ENCODE measurements at regions not wholly inside any gene's neighbourhood (a gene's known extent, or its start where the extent isn't known, plus 50 kb on each side); places are given as distances from the start of the nearest gene placed in this dataset.

DNA sequence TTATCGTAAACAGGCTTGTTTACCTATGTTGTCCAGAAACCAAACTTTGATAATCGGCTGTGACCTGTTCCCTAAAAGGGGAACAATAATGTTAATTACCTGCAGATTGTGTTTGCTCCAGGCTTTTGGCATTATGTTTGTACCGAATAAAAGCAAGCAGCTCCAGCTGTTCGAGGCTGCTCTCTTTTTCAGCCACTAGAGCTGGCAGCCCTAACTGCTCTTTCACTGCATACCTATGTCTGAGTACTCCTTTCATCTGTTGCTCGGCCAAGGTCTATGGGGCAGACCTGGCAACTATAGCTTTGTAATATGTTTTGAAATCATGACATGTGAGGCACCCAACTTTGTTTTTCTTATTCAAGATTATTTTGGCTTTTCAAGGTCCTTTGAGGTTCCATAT lies 77.8 kb upstream of the EHBP1 start:
- ATAC-seq (no peak), DNase-seq (ENCODE audit: low read depth, low spot score) (no peak), FAIRE-seq (no peak)
- no peaks in the 10 kb centered on the region for H3K27me3 ChIP-seq (replicated peaks in 1 of 2; ENCODE audit: control insufficient read depth in 2 of 2, insufficient read depth in 2 of 2, low read length in 1 of 2)
- BruUV-seq (replicated peaks): no TSS peak
- no peak overlapping the region for H2AFZ ChIP-seq (ENCODE audit: control insufficient read depth, low read depth, low read length)
- RAD21 ChIA-PET (ENCODE audit: unreplicated experiment): interaction anchor here (1.5 kb wide), 1 partner anchor 28 kb away, joined by 3 read pairs; no protein-coding TSS in a partner anchor
- H3K9ac ChIP-seq (ENCODE audit: control insufficient read depth, insufficient read depth, low read length): no peak overlapping the region
- no peak overlapping the region for H3K4me2 ChIP-seq (ENCODE audit: control insufficient read depth, insufficient read depth)
- SMC1A ChIA-PET (ENCODE audit: uncharacterized antibody, unreplicated experiment): interaction anchor here (1.2 to 1.4 kb wide), 2 partner anchors 16 to 148 kb away, joined by 4 read pairs; no protein-coding TSS in a partner anchor
- CTCF ChIA-PET: no interaction called here
- no peaks in the 10 kb centered on the region for H3K9me3 ChIP-seq (replicated peaks; ENCODE audit: control insufficient read depth, insufficient read depth, low read length)
- 75% methylated on average over 5 of the region's 5 CpGs for WGBS (ENCODE audit: insufficient coverage, insufficient replicate concordance, low lambda C conversion rate, missing lambda C conversion rate)
- no peaks in the 10 kb centered on the region for H3K36me3 ChIP-seq (ENCODE audit: control insufficient read depth in 2 of 2, insufficient read depth in 2 of 2, low read length in 1 of 2)
- no peak overlapping the region for H3K27ac ChIP-seq (ENCODE audit: control insufficient read depth, insufficient read depth)
- in situ Hi-C loops (cut with MboI) (no loop called here), intact Hi-C loops (cut with micrococcal nuclease; ENCODE audit: unreplicated experiment) (no loop called here)
- H4K20me1 ChIP-seq (ENCODE audit: control insufficient read depth, insufficient read depth): no peaks in the 10 kb centered on the region
- no peak overlapping the region for H3K4me3 ChIP-seq
- no peaks in the 10 kb centered on the region for H3K79me2 ChIP-seq (ENCODE audit: control insufficient read depth, insufficient read depth, low read length)
- POLR2A ChIA-PET: interaction anchor here (0.9 kb wide), 1 partner anchor 27 kb away, joined by 4 read pairs; no protein-coding TSS in a partner anchor
- H3K4me1 ChIP-seq (ENCODE audit: control insufficient read depth, insufficient read depth, low read length): no peaks in the 10 kb centered on the region
- TF ChIP-seq RAD51 (IDR thresholded peaks at IDR 0.05) (no peak), ZNF24 (IDR thresholded peaks at IDR 0.05) (no peak), NR2F1 (conservative IDR thresholded peaks at IDR 0.05) (no peak), RFX5 (IDR thresholded peaks at IDR 0.05; ENCODE audit: low read depth, low read length) (no peak), CHD4 (IDR thresholded peaks at IDR 0.05) (no peak), ZBED1 (IDR thresholded peaks at IDR 0.05; ENCODE audit: borderline replicate concordance) (no peak), POLR2AphosphoS5 (IDR thresholded peaks at IDR 0.05; ENCODE audit: low read length) (no peak), JUND (IDR thresholded peaks at IDR 0.05; ENCODE audit: low read depth, low read length) (no peak), SMAD1 (IDR thresholded peaks at IDR 0.05; ENCODE audit: low read depth, partially characterized antibody) (no peak)
- TF ChIP-seq, protein P1, sequence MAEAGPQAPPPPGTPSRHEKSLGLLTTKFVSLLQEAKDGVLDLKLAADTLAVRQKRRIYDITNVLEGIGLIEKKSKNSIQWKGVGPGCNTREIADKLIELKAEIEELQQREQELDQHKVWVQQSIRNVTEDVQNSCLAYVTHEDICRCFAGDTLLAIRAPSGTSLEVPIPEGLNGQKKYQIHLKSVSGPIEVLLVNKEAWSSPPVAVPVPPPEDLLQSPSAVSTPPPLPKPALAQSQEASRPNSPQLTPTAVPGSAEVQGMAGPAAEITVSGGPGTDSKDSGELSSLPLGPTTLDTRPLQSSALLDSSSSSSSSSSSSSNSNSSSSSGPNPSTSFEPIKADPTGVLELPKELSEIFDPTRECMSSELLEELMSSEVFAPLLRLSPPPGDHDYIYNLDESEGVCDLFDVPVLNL (IDR thresholded peaks at IDR 0.05; ENCODE audit: low read depth, low read length): no peak
- TF ChIP-seq, protein P2, sequence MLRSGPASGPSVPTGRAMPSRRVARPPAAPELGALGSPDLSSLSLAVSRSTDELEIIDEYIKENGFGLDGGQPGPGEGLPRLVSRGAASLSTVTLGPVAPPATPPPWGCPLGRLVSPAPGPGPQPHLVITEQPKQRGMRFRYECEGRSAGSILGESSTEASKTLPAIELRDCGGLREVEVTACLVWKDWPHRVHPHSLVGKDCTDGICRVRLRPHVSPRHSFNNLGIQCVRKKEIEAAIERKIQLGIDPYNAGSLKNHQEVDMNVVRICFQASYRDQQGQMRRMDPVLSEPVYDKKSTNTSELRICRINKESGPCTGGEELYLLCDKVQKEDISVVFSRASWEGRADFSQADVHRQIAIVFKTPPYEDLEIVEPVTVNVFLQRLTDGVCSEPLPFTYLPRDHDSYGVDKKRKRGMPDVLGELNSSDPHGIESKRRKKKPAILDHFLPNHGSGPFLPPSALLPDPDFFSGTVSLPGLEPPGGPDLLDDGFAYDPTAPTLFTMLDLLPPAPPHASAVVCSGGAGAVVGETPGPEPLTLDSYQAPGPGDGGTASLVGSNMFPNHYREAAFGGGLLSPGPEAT (IDR thresholded peaks at IDR 0.05; ENCODE audit: low read depth): no peak
- TF ChIP-seq, protein P3, sequence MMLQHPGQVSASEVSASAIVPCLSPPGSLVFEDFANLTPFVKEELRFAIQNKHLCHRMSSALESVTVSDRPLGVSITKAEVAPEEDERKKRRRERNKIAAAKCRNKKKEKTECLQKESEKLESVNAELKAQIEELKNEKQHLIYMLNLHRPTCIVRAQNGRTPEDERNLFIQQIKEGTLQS (IDR thresholded peaks at IDR 0.05; ENCODE audit: borderline replicate concordance, extremely low read depth, low read depth, low read length): no peak

Data from GM12878 (cell line).